Esophagus muscularis mucosa (tissue), 4 donors: ENCODE measurements at regions not wholly inside any gene's neighbourhood (a gene's known extent, or its start where the extent isn't known, plus 50 kb on each side); places are given as distances from the start of the nearest gene placed in this dataset.

ENCODE experiments used
- DNase-seq: peaks from one replicate; pipeline ENCODE4 v3.0.0-alpha.2; 2017; ENCODE audit errors: extremely low spot score
- H3K27ac ChIP-seq, 4 donors: fragments of 200-600 bp; sonication (generic); replicated peaks in 1 of 4; 1 replicate in 3 of 4; 2 replicates in 1 of 4; pipeline ENCODE4 v1.5.1; 2016 to 2019; ENCODE audit warnings: mild to moderate bottlenecking in 1 of 4
- H3K27me3 ChIP-seq, 4 donors: fragments of 200-600 bp; sonication (generic); one replicate each; pipeline versions ENCODE4 v1.5.1 to v1.6.0; 2016 to 2019
- H3K36me3 ChIP-seq, 4 donors: fragments of 200-600 bp; sonication (generic); one replicate each; pipeline ENCODE4 v1.5.1; 2016 to 2019
- H3K4me1 ChIP-seq, 4 donors: fragments of 200-600 bp; sonication (generic); one replicate each; pipeline ENCODE4 v1.5.1; 2016 to 2019
- H3K4me3 ChIP-seq, 4 donors: fragments of 200-600 bp; sonication (generic); 1 replicate in 2 of 4; 2 replicates in 2 of 4; pipeline ENCODE4 v1.5.1; 2016 to 2019; ENCODE audit warnings: mild to moderate bottlenecking in 4 of 4, moderate library complexity in 1 of 4
- H3K9me3 ChIP-seq, 4 donors: fragments of 200-600 bp; sonication (generic); 1 replicate in 3 of 4; 2 replicates in 1 of 4; pipeline ENCODE4 v1.5.1; 2016 to 2019
- EP300 ChIP-seq: sonication (generic); formaldehyde crosslinking; IDR thresholded peaks from one replicate; pipeline ENCODE4 v1.6.1; 2017; ENCODE audit warnings: antibody characterized with exemption
- POLR2A ChIP-seq: fragments of 450-650 bp; IDR thresholded peaks from one replicate; pipeline ENCODE4 v1.6.1; 2017; ENCODE audit warnings: antibody characterized with exemption, moderate library complexity, mild to moderate bottlenecking, low read depth
- POLR2AphosphoS5 ChIP-seq, 2 donors: sonication (generic); formaldehyde crosslinking; IDR thresholded peaks; one replicate each; pipeline ENCODE4 v1.6.1; 2017; ENCODE audit warnings: antibody characterized with exemption in 2 of 2
- WGBS: methylation state at CpG from one replicate; pipeline ENCODE4 v1.1.5; 2018; 5-methylcytosine and 5-hydroxymethylcytosine counted together
- intact Hi-C: fragments of 100-400 bp; cut with DNase I; formaldehyde crosslinking; loops from one replicate; pipeline ENCODE4 v1.15.1; 2023
- TF ChIP-seq, protein P1 (sequence below), 3 experiments: fragments of 200-600 bp in 2 of 3; fragments of 450-650 bp in 1 of 3; sonication (generic) in 2 of 3; IDR thresholded peaks; one replicate each; pipeline ENCODE4 v1.5.1; 2017 to 2019; ENCODE audit warnings: antibody characterized with exemption in 3 of 3, mild to moderate bottlenecking in 2 of 3, moderate library complexity in 1 of 3

DNA sequence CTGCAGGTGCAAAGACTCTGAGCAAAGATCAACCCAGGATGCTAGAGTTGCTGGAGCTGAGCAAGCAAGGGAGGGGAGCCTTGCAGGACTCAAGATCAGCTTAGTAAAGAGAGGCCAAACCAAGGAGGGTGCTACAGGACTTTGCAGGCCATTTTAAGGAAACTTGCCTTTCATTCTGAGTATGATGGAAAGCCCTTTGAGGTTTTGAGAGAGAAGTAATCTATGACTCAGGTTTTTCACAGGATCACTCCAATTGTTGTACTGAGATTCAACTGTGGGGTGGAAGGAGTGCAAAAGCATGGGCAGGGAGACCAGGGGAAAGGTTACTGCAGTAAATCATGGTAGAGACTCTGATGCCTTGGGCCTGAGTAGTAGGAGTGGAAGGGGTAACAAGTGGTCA is 260.4 kb upstream of the GPR149 start:
- Histone ChIP-seq H3K4me1 (no peaks in the 10 kb centered on the region), H3K27ac (no peak overlapping the region), H3K36me3 (no peaks in the 10 kb centered on the region), H3K4me3 (no peak overlapping the region), H3K9me3 (no peaks in the 10 kb centered on the region), H3K27me3 (no peaks in the 10 kb centered on the region)
- intact Hi-C loops, result no loop called here
- no peak for DNase-seq
- TF ChIP-seq, protein P1, sequence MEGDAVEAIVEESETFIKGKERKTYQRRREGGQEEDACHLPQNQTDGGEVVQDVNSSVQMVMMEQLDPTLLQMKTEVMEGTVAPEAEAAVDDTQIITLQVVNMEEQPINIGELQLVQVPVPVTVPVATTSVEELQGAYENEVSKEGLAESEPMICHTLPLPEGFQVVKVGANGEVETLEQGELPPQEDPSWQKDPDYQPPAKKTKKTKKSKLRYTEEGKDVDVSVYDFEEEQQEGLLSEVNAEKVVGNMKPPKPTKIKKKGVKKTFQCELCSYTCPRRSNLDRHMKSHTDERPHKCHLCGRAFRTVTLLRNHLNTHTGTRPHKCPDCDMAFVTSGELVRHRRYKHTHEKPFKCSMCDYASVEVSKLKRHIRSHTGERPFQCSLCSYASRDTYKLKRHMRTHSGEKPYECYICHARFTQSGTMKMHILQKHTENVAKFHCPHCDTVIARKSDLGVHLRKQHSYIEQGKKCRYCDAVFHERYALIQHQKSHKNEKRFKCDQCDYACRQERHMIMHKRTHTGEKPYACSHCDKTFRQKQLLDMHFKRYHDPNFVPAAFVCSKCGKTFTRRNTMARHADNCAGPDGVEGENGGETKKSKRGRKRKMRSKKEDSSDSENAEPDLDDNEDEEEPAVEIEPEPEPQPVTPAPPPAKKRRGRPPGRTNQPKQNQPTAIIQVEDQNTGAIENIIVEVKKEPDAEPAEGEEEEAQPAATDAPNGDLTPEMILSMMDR (IDR thresholded peaks at IDR 0.05), result no peak
- no peak for TF ChIP-seq EP300
- no peak for TF ChIP-seq POLR2AphosphoS5 (IDR thresholded peaks at IDR 0.05)
- no peak for TF ChIP-seq POLR2A

DNA sequence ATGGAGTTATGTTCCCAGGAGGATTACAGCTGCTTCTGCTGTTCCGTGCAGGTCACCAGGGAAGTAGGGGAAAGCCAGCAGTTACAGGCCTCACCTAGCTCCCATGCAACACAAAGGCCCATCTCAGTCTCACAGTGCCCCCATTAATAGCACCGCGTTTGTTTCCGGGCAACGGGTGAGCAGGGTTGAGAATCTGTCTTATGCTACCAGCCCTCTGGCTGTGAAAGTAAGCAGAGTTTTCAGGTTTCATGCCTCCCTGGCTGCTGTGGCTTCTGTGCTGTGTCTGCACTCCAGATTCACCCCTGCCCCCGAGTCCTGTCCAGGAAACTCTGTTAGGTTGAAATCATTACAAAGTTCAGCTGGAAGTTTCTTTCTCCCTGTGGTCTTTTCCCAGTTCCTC is 254.4 kb upstream of the GPR149 start:
- TF ChIP-seq, protein P1 (IDR thresholded peaks at IDR 0.05), result no peak
- TF ChIP-seq POLR2A (no peak), POLR2AphosphoS5 (IDR thresholded peaks at IDR 0.05) (no peak), EP300 (no peak)
- Histone ChIP-seq H3K9me3 (no peaks in the 10 kb centered on the region), H3K27me3 (no peaks in the 10 kb centered on the region), H3K36me3 (no peaks in the 10 kb centered on the region), H3K4me3 (no peak overlapping the region), H3K4me1 (no peaks in the 10 kb centered on the region), H3K27ac (no peak overlapping the region)
- intact Hi-C loops, result no loop called here
- WGBS, result 100% methylated on average over 1 of the region's 6 CpGs
- no peak for DNase-seq

DNA sequence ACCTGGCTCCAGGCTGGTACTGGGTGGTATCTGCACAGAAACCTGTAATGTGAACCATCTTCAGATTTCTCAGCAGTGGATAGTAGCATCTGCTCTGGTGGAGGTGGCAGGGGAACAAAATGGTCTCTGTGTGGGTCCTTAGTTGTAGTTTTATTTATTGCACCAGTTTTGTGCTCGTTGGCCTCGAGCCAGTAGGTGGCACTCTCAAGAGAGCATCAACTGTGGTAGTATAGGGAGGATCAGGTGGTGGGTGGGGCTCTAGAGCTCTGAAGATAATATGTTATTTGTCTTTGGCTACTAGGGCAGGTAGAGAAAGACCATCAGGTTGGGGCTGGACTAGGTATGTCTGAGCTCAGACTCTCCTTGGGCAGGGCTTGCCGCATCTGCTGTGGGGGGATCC is 254.0 kb upstream of the GPR149 start:
- Histone ChIP-seq H3K9me3 (no peaks in the 10 kb centered on the region), H3K4me3 (no peak overlapping the region), H3K36me3 (no peaks in the 10 kb centered on the region), H3K4me1 (no peaks in the 10 kb centered on the region), H3K27ac (no peak overlapping the region), H3K27me3 (no peaks in the 10 kb centered on the region)
- 79% methylated on average over 3 of the region's 3 CpGs for WGBS
- TF ChIP-seq POLR2A, result no peak
- intact Hi-C loops, result no loop called here
- DNase-seq, result no peak

DNA sequence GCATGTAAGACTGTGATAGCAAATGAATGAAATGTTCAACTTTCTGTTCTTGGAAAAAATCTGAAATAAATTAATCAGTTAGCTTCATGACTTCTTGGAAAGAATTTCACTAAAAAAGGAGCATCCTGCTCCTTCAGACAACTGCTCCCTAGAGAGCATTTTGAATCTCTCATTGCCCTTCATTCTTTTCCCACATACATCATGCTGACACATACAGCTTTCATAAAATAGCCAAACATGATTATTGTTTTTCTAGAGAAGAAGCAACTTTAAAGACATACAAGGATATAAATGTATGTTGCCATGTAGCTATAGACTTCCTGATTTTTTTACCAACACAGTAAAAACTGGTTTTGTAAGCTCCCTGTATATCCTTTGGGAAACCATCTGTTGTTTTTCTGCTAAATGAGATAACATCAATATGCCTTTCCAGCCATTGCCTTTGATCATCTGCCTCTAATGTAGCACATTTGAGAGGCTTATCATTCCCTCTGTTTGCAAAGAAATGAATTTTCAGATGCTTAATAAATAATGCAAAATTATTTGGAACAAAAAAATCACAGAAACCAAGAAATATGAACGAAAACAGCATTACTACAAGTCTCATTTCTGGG is 248.2 kb upstream of the GPR149 start:
- intact Hi-C loops, result no loop called here
- Histone ChIP-seq H3K36me3 (no peaks in the 10 kb centered on the region), H3K27me3 (no peaks in the 10 kb centered on the region), H3K9me3 (no peaks in the 10 kb centered on the region), H3K27ac (no peak overlapping the region), H3K4me3 (no peak overlapping the region), H3K4me1 (no peaks in the 10 kb centered on the region)
- no peak for TF ChIP-seq POLR2AphosphoS5 (IDR thresholded peaks at IDR 0.05)
- no peak for TF ChIP-seq POLR2A
- TF ChIP-seq, protein P1 (IDR thresholded peaks at IDR 0.05), result no peak
- no peak for TF ChIP-seq EP300
- DNase-seq, result no peak
- WGBS, result 68% methylated on average over 1 of the region's 1 CpG

DNA sequence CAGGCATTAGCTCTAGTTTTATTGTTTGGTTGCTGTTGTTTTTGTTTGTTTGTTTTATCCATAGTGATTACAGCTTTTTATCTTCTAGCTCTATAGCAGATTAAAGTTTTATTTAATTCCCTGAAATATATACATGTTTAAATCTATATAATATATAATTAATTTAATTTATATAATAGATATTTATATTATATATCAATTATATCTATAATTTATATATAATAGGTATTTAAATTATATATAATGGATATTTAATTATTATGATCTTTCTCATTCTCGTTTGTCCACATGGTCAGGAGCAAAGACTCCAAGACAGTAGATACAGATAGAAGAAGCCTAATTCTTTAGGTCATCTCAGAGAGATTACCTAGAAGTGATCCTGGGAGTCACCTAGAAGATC is 238.8 kb upstream of the GPR149 start:
- Histone ChIP-seq H3K4me1 (no peaks in the 10 kb centered on the region), H3K36me3 (no peaks in the 10 kb centered on the region), H3K9me3 (no peaks in the 10 kb centered on the region), H3K4me3 (no peak overlapping the region), H3K27ac (no peak overlapping the region), H3K27me3 (no peaks in the 10 kb centered on the region)
- WGBS, result 68% methylated on average over 1 of the region's 1 CpG
- intact Hi-C loops, result no loop called here
- DNase-seq, result no peak
- TF ChIP-seq POLR2A (no peak), EP300 (no peak), POLR2AphosphoS5 (IDR thresholded peaks at IDR 0.05) (no peak)
- TF ChIP-seq, protein P1 (IDR thresholded peaks at IDR 0.05), result no peak
